ENCODE measurements at regions not wholly inside any gene's neighbourhood (a gene's known extent, or its start where the extent isn't known, plus 50 kb on each side); places are given as distances from the start of the nearest gene placed in this dataset.

- no peak for DNase-seq
Measured at GRCh38 chr22:48275412-48275811, 1513.0 kb downstream of the TBC1D22A start.

DNA sequence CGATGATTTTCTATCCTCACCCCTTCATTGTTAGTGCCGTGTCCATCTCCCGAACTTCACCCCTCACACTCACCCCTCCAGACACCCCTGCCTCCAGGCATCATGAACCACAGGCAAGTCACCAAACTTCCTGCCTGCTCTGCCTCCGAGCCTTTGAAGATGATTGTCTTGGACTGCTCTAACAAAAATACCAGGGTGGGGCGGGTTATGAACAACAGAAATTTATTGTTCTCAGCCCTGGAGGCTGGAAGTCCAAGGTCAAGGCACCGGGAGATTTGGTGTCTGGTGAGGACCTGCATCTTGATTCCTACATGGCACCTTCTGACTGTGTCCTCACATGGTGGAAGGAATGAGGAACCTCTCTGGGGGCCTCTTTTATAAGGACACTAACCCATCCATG is 1508.3 kb downstream of the TBC1D22A start:
- DNase-seq, result no peak

GRCh38 chr22:48268771-48269552 is 1506.5 kb downstream of the TBC1D22A start:
- no peak for DNase-seq

- DNase-seq, result no peak
Measured at GRCh38 chr22:48268293-48268692, 1505.8 kb downstream of the TBC1D22A start.

- DNase-seq, result no peak
Measured at GRCh38 chr22:48267681-48268080, 1505.2 kb downstream of the TBC1D22A start.

DNA sequence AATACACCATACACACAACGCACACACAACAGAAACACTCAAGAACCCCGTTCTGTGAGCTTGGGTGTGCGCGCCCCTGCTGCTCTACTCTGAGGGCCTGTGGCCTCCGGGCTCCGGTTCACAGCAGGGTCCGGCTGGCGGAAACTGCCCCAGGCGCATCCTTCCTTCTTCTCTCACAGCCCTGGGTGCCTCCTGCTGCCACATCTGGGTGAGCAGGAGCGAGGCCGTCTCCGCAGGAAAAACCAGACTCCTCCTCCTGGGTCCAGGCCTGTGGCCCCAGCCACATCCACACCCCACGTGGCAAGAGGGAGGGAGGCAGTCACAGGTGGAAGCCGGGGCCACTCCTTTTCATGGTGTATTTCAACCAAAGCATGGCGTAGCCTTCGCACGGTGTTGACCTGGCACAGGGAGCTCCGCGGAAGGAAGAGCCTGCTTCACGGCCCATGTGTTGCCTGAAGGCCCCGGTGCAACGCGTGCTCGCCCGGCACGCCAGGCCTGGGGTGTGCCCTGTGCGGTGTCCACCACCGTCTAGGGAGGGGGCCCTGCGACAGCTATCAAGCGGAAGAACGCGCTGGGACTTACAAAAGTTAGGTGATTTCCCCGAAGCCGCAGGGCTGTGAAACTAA is 1502.7 kb downstream of the TBC1D22A start:
- DNase-seq, result no peak

- no peak for DNase-seq
Measured at GRCh38 chr22:48264586-48264985, 1502.1 kb downstream of the TBC1D22A start.

DNA sequence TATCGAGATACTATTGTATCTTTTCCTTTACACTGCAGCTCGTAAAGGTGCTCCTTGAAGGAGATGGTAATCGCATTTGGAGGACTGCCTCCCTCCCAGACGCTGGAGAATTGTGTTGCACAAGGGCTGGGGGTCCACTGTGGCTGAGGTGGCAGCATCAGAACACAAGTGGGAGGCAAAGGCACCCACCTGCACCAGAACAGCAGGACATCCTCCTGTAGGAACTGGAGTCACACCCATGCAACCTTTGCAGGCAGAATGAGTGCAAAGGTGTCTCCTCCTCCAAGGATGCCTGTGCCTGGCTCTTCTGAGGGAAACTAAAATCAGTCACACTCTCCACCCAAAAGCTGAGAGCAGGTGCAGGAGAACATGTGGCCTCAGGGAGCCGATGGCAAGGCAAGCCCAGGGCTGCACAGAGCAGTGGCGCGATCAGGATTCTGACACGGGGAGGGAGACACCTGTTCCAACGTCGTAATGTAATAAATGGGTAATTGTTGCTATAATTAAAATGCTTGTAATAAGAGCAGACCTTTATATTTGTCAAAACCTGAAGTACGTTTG is 1501.4 kb downstream of the TBC1D22A start:
- no peak for DNase-seq

GRCh38 chr22:48263431-48263765 is 1500.9 kb downstream of the TBC1D22A start:
- DNase-seq, result no peak

DNA sequence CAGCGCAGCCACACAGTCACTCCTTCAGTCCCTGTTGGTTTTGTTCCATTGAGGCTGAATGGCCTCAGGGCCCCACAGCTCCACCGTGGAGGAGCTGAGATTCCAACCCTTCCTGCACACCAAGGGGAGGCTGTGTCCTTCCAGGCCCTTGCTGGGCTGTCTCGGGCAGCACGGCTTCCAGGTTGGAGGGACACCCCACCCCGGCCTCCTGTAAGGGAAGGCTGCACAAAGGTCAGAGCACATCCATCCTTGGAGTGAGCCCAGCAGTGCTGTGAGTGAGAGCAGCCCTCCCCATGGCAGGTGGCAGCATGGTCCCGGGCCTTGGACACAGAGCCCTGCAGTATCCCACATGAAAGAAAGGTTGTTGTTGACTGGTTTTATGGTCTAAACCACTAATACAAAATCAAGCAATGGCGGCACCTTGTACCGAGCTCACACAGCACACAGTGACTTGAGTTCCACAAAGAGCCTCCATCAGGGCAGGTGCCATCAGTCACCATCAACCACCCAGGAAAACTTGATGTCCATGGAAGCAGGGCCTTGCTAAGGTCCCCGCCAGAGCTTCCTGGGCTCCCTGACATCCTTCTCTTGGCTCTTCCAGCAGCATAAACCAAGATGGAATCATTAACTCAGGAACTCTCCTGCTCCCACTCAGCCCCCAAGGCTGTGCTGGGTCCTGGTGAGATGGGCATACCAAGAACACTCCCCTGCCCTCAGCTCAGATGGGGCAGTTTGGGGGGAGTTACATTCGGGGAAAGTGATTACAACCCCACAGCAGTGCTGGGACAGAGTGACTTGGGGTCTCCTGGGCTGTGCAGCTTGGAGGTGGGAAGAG is 1500.4 kb downstream of the TBC1D22A start:
- DNase-seq, result no peak

DNA sequence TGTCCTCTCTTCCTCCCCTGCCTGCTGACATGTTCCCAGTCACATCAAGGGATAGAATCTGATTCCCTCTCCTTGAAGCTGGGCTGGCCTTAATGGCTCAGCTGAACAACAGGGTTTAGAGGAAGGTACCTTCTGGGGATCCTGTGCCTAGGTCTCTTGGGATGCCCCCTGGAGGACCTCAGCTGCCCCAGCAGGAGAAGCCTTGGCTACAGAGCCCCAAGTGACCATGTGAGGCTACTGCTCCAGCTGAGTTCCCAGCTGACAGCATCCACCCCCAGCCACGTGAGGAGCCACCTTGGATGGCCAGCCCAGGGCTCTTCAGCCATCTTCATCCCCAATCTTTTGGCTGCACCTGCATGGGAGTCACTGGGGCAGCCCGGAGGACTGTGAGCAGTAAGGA is 1499.3 kb downstream of the TBC1D22A start:
- DNase-seq, result no peak

DNA sequence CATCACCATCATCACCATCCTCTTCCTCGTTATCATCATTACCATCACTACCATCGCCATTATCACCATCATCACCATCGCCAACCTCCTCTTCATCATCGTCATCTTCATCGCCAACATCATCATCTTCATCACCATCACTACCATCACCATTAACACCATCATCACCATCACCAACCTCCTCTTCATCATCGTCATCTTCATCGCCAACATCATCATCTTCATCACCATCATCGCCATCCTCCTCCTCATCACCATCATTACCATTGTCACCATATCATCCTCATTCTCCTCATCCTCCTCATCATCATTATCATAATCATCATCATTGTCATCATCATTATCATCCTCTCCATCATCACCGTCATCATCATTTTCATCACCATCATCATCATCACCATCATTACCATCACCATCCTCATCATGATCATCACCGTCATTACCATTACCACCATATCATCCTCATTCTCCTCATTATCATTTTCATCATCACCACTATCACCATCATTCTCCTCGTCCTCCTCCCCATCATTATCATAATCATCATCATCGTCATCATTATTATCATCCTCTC is 1498.7 kb downstream of the TBC1D22A start:
- DNase-seq, result no peak

DNA sequence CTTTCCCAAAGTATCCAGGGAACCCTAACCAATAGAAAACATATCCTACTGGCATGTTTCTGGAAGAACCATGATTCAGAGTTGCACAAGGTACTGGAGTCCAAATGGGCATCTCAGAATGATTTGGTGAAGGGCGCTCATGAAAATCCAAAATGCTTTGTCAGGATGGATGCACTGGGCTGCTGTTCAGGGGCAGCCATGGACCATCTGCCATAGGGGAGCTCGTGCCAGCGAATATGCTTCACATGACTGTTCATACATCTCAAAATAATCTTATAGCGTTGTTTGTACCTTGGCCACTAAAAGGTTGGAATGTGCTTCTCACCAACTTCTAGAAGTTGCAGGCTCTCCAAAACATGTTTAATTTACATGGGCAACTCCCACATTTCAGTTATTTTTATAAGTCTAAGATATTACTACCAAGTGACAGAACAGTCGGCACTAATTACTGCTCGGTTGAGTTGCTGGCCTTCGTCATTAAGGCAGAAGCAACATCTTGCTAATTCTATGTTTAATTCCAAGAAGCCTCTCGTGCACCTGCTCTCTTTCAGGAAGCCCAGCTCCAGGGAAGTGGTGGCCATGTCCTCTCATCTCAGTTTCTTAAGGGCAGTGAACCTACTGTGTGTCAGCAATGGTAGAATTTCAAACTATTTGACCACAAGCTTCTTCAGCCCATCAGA is 1497.7 kb downstream of the TBC1D22A start:
- DNase-seq, result no peak

DNA sequence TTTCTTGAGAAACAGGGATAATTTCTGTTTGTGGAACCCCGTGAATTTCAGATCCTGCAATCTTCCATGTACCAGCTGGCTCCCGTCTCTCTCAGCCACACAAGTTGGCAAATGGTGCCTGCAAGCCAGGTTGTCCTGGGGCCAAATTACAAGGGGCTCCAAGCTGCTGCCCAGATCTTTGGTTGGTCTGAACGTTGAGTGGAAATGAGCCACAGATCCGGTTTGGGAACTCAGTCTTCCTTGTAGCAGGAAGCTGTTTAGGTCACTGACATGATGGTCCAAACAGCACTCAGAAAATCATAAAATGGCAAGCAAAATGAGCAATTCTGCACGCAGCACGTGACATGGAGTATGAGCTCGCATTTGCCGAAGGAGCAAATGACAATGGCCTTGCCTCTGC is 1496.4 kb downstream of the TBC1D22A start:
- no peak for DNase-seq

GRCh38 chr22:48258064-48258701 is 1495.7 kb downstream of the TBC1D22A start:
- DNase-seq, result no peak

- peak in 25 of 56 donors; percentile 10 to 77 (median 33) for DNase-seq
Measured at GRCh38 chr22:48257685-48258055, 1495.2 kb downstream of the TBC1D22A start.

DNA sequence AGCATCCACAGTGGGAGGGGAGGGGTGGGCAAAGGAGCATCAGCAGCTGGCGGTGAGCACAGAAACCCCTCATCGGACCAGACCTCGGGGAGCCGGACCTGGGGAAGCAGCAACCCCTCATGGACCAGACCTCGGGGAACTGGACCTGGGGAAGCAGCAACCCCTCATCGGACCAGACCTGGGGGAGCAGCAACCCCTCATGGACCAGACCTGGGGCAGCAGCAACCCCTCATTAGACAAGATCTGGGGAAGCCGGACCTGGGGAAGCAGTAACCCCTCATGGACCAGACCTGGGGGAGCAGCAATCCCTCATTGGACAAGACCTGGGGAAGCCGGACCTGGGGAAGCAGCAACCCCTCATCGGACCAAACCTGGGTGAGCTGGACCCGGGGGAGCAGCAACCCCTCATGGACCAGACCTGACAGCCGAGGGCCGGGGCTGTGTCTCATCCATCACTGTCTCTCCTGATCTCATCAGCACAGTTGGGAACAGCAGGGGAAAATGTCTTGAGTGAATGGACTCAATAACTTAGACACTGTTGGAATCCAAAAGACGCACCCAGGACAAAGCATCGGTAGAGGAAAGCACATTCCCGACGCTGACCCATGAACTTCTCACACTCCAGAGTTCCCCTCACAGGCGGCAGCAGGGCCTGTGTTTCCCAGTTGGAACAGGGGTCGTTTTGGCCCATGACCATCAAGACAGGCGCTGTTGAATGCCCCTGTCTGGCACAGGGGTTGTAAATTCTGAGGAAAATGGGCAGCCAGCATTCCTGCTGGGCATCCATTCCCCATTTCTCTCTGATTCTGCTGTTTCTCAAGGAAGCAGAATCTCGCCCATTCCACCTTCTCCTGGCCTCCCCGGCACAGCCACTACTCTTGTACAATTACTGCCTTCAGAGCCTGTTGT is 1494.6 kb downstream of the TBC1D22A start:
- no peak for DNase-seq

DNA sequence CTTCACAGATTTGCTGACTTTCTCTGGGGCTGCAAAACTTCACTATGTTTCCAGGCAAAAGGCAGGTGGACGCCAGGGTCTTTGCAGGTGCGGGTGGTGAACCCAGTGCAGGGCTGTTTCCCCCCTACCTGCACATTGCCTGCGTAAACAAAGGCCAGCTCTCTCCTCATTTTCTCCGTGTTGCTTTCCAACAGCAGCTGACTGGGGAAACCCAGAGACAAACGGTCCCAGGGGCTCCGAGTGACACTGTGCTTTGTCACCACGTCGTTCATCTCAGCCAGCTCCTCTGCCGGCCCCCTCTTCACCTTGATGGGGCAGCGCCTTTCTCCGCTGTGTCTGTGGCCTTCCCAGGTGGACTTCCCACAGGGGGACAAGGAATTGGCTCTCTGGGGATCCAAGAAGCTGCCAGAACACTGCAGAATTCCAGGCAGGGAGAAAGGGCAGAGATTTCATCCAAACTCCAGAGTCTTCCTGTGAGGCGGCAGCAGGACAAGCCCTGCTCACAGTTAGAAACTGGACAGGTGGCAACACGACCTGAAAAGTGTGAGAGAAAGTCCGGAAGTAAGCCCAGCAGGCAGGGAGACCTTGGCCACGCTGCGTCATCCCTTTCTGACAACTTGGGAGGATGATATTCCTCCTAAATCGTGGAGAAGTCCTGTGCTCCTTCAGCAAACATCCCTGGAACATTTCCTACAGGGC is 1493.7 kb downstream of the TBC1D22A start:
- DNase-seq, result no peak
